Brain microvascular endothelial cell (primary cell): ENCODE measurements at regions not wholly inside any gene's neighbourhood (a gene's known extent, or its start where the extent isn't known, plus 50 kb on each side); places are given as distances from the start of the nearest gene placed in this dataset.

Source experiments
- DNase-seq: peaks from one replicate; pipeline ENCODE4 v3.0.0-alpha.2; 2020
- H3K27ac ChIP-seq: fragments of 250-450 bp; sonication (Bioruptor Pico); 2 replicates; pipeline ENCODE4 v1.5.1; 2020; ENCODE audit warnings: mild to moderate bottlenecking, moderate library complexity
- H3K27me3 ChIP-seq: fragments of 250-450 bp; sonication (Bioruptor Pico); replicated peaks from 2 replicates; pipeline ENCODE4 v1.5.1; 2020; ENCODE audit warnings: mild to moderate bottlenecking
- H3K36me3 ChIP-seq: fragments of 250-450 bp; sonication (Bioruptor Pico); replicated peaks from 2 replicates; pipeline ENCODE4 v1.5.1; 2020; ENCODE audit warnings: mild to moderate bottlenecking
- H3K4me3 ChIP-seq: 2 replicates; pipeline ENCODE4 v1.5.1; 2011; ENCODE audit warnings: low read depth, mild to moderate bottlenecking, control low read depth, low read length, moderate library complexity
- CTCF ChIP-seq: IDR thresholded peaks from 2 replicates; pipeline ENCODE4 v1.5.1; 2011; ENCODE audit warnings: low read depth, mild to moderate bottlenecking, moderate library complexity, low read length, control low read depth, inconsistent platforms; ENCODE audit errors: missing control alignments
- in situ Hi-C: cut with HindIII; loops from 2 replicates; pipeline ENCODE4 v1.10.0; 2017; ENCODE audit warnings: low sequenced_read_pairs, low pct_ligation_motif_present

DNA sequence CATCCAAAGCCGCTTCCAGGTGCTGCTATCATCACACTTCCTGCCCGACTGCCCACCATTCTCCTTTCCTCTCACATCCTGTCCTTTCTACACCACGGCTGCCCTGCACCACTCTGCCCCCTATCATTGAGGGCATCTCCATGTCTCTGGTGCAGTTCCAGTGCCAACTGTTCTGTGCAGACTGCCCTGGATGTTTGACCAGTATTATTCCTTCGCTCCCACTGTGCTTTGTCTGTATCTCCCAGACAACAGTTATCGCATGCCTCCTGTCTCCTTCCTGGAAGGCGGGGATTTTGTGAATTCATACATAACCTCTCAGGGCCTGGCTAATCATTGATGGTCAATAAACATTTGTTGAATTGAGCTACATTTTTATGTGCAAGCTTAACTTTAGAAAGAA lies 63.6 kb upstream of the GNG12 start:
- in situ Hi-C loops, result no loop called here
- no peak for TF ChIP-seq CTCF

GRCh38 chr1:67894981-67895735 lies 61.9 kb upstream of the GNG12 start:
- H3K36me3 ChIP-seq, result no peaks in the 10 kb centered on the region
- TF ChIP-seq CTCF, result no peak
- H3K4me3 ChIP-seq, result no peak overlapping the region
- H3K27ac ChIP-seq, result no peak overlapping the region
- in situ Hi-C loops, result no loop called here
- no peaks in the 10 kb centered on the region for H3K27me3 ChIP-seq
- DNase-seq, result no peak

More for the DNA sequence above, 63.6 kb upstream of the GNG12 start:
- Histone ChIP-seq H3K36me3 (no peaks in the 10 kb centered on the region), H3K27ac (peak overlapping the region; percentile 96), H3K4me3 (no peak overlapping the region), H3K27me3 (no peaks in the 10 kb centered on the region)
- DNase-seq, result no peak

DNA sequence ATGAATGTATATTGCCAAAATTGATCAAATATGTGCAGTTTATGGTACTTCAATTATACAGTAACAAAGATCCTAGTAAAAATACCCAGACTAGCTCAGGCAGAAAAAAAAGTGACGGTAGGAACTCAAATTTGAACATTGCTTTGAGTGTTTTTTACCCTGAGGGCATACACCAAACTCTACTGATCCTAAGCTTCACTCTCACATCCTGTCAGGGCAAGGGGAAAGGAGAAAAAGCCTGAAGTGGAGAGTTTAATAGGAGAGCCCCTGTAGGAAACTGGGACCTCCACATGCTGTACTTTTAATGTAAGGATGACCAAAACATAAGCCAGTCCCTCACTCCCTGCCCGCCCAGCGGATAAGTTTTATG lies 59.8 kb upstream of the GNG12 start:
- H3K27ac ChIP-seq, result no peak overlapping the region
- no peaks in the 10 kb centered on the region for H3K27me3 ChIP-seq
- in situ Hi-C loops, result no loop called here
- no peak overlapping the region for H3K4me3 ChIP-seq
- TF ChIP-seq CTCF, result no peak
- DNase-seq, result no peak
- H3K36me3 ChIP-seq, result no peaks in the 10 kb centered on the region

DNA sequence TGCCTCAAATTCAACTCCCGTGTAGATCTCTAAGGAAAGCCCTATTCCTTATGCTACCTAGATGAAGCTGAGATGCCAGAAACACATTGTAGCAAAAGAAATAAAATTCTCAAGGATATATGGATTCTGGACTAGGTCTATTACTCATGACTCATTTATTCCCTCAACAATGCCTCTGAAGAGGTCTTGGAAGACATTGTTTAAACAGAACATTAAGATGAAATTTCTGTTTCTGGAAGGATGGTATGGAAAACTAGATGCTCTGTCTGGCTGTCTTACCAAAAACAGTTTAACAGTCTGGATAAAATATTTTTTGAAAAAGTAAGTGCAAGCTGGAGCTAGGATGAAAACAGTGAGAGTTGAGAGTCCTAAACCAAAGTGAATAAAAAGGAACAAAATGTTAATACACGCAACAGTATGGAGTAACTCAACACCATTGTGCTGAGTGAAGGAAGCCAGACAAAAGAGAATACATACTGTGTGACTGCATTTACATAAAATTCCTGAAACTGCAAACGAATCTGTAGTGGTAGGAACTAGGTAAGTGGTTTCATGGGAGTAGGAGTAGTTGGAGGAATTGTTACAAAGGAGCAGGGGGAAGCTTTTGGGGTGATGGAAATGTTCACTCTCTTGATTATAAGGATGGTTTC lies 59.3 kb upstream of the GNG12 start:
- Histone ChIP-seq H3K4me3 (no peak overlapping the region), H3K36me3 (no peaks in the 10 kb centered on the region), H3K27me3 (no peaks in the 10 kb centered on the region), H3K27ac (no peak overlapping the region)
- no peak for DNase-seq
- in situ Hi-C loops, result no loop called here
- no peak for TF ChIP-seq CTCF

DNA sequence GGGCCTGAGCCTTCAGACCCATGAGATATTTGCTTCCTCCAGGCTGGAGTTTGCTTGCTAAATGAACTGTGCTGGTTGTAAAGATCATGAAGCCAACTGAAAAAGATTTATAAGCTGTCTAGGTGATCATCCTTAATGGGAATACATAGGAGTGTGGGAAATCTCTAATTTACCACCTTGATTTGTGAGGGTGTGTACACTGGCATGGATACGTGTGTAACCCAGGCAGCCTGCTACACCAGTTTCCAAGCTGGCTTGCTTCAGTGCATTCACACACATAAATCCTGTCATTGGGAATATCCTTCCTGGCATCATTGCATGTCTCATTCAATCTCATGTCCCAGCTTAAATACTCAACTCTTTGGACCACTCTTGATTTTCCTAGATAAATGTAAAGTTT lies 57.6 kb upstream of the GNG12 start:
- H3K36me3 ChIP-seq, result no peaks in the 10 kb centered on the region
- in situ Hi-C loops, result no loop called here
- no peak for DNase-seq
- H3K4me3 ChIP-seq, result no peak overlapping the region
- peak overlapping the region; percentile 92 for H3K27ac ChIP-seq
- no peak for TF ChIP-seq CTCF
- no peaks in the 10 kb centered on the region for H3K27me3 ChIP-seq
